Right lobe of liver (tissue), 6 donors: ENCODE measurements at regions not wholly inside any gene's neighbourhood (a gene's known extent, or its start where the extent isn't known, plus 50 kb on each side); places are given as distances from the start of the nearest gene placed in this dataset.
"Not testable (repeated sequence)": the region's sequence is repeated elsewhere in the genome, so short reads cannot be mapped to it uniquely, and the experiment has no call there.

Experiments used
- ATAC-seq, 4 donors: fragments of 200-7000 bp; cut with Tn5 transposase; one replicate each; pipeline ENCODE4 v1.9.1; 2020; ENCODE audit warnings: mild to moderate bottlenecking in 4 of 4, moderate library complexity in 4 of 4
- DNase-seq, 3 donors: peaks; one replicate each; pipeline ENCODE4 v3.0.0-alpha.2; 2020
- H3K27ac ChIP-seq, 3 donors: fragments of 200-600 bp; one replicate each; pipeline ENCODE4 v1.8.0; 2022
- H3K27me3 ChIP-seq, 2 donors: fragments of 200-600 bp; one replicate each; pipeline ENCODE4 v1.8.0; 2022
- H3K36me3 ChIP-seq, 4 donors: fragments of 200-600 bp; sonication (generic) in 1 of 4; one replicate each; pipeline versions ENCODE4 v1.5.1 to v1.8.0; 2017 to 2022; ENCODE audit warnings: control low read depth in 1 of 4
- H3K4me1 ChIP-seq, 4 donors: fragments of 200-600 bp; sonication (generic) in 1 of 4; one replicate each; pipeline versions ENCODE4 v1.5.1 to v1.8.0; 2017 to 2022; ENCODE audit warnings: control low read depth in 1 of 4
- H3K4me3 ChIP-seq, 3 donors: fragments of 200-600 bp; one replicate each; pipeline ENCODE4 v1.8.0; 2022
- H3K9me3 ChIP-seq, 4 donors: fragments of 200-600 bp; sonication (generic) in 1 of 4; one replicate each; pipeline versions ENCODE4 v1.5.1 to v1.8.0; 2017 to 2022; ENCODE audit warnings: control low read depth in 1 of 4
- CTCF ChIP-seq, 4 donors: fragments of 200-600 bp in 3 of 4; fragments of 450-650 bp in 1 of 4; IDR thresholded peaks; one replicate each; pipeline versions ENCODE4 v1.5.1 to v1.8.0; 2016 to 2022; ENCODE audit warnings: antibody characterized with exemption in 4 of 4, mild to moderate bottlenecking in 2 of 4
- POLR2A ChIP-seq: fragments of 450-650 bp; IDR thresholded peaks from one replicate; pipeline ENCODE4 v1.6.1; 2017; ENCODE audit warnings: antibody characterized with exemption, mild to moderate bottlenecking
- WGBS: methylation state at CpG from one replicate; pipeline ENCODE4 v1.1.6; 2018; ENCODE audit warnings: low coverage, low lambda C conversion rate; ENCODE audit not compliant: insufficient coverage; ENCODE audit errors: missing lambda C conversion rate; 5-methylcytosine and 5-hydroxymethylcytosine counted together
- intact Hi-C, 2 donors: fragments of 100-400 bp; cut with DNase I; formaldehyde crosslinking; loops; one replicate each; pipeline versions ENCODE4 v1.11.2 to v1.14.1; 2022
- donor health status: DM: no; HTN: yes; CAD: no.
- donor health status: DM: no; HTN: no; CAD: no.
- donor health status: DM: no; HTN: no; CAD: no.
- donor health status: DM: no; HTN: yes; CAD: no.
- donor health status: DM: no; HTN: yes; CAD: no.

DNA sequence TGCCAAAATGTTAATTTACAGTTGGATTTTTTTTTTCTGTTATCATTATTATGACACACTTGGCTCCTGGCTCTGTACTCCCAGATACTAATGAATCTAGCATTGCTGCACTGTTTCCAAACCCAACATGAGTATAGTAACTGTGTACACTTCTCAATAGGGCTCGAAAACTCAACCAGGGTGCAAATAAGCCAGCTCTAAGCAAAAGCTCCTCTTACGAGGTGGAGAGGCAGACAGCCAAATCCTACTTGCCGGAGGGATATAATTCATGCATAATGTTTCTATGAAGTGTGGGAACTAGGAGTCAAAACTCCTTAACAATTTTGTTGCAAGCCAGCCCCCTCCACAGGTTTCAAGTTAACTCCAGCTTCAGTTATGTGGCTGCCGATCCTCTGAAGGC, 510.4 kb upstream of the ZP4 start:
- intact Hi-C loops: no loop called here
- Histone ChIP-seq H3K27ac (no peak overlapping the region), H3K9me3 (no peaks in the 10 kb centered on the region), H3K27me3 (no peaks in the 10 kb centered on the region), H3K4me1 (no peaks in the 10 kb centered on the region), H3K4me3 (no peak overlapping the region), H3K36me3 (no peaks in the 10 kb centered on the region)
- DNase-seq (no peak), ATAC-seq (no peak)
- TF ChIP-seq POLR2A (no peak), CTCF (IDR thresholded peaks at IDR 0.05) (no peak)
- WGBS: 49% methylated on average over 4 of the region's 4 CpGs

DNA sequence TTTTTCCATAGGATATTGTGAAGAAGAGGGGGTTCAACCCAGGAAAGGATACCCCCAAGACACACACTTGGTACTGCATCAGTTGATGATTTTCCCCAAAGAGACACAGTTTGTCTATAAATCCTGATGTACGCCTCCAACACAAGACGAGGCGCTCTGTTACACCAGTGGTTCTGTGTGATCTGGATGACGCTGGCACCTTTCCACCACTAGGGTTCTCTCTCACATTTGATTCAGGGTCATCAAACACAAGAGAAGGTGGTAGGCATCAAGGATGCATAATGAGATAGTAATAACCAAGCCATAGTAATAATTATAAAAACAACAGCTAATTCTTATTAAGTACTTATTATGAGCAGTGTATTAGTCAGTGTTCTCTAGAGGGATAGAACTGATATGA, 508.8 kb upstream of the ZP4 start:
- H3K36me3 ChIP-seq: no peaks in the 10 kb centered on the region
- no peak for TF ChIP-seq POLR2A
- TF ChIP-seq CTCF (IDR thresholded peaks at IDR 0.05): no peak
- no CpG with 5 or more reads among the region's 4 CpGs for WGBS
- no peak for DNase-seq
- intact Hi-C loops: no loop called here
- H3K4me3 ChIP-seq: no peak overlapping the region
- no peaks in the 10 kb centered on the region for H3K4me1 ChIP-seq
- no peaks in the 10 kb centered on the region for H3K9me3 ChIP-seq
- H3K27ac ChIP-seq: no peak overlapping the region
- ATAC-seq: no peak
- H3K27me3 ChIP-seq: no peaks in the 10 kb centered on the region

GRCh38 chr1:238396140-238396539, 505.4 kb upstream of the ZP4 start:
- no peak for TF ChIP-seq POLR2A
- no peak for TF ChIP-seq CTCF (IDR thresholded peaks at IDR 0.05)
- Histone ChIP-seq H3K27ac (no peak overlapping the region), H3K9me3 (no peaks in the 10 kb centered on the region), H3K4me1 (no peaks in the 10 kb centered on the region), H3K4me3 (no peak overlapping the region), H3K36me3 (no peaks in the 10 kb centered on the region), H3K27me3 (no peaks in the 10 kb centered on the region)
- no peak for DNase-seq
- intact Hi-C loops: no loop called here
- ATAC-seq: no peak

- WGBS: 47% methylated on average over 5 of the region's 5 CpGs
- no peak for TF ChIP-seq POLR2A
- no peak for TF ChIP-seq CTCF (IDR thresholded peaks at IDR 0.05)
- no peak for ATAC-seq
Observed at GRCh38 chr1:238384381-238384780, 493.7 kb upstream of the ZP4 start.

GRCh38 chr1:238380167-238380566, 489.4 kb upstream of the ZP4 start:
- intact Hi-C loops: no loop called here
- TF ChIP-seq CTCF (IDR thresholded peaks at IDR 0.05) (no peak), POLR2A (no peak)
- no peaks in the 10 kb centered on the region for H3K4me1 ChIP-seq

More at GRCh38 chr1:238384381-238384780, 493.7 kb upstream of the ZP4 start:
- no peaks in the 10 kb centered on the region for H3K4me1 ChIP-seq
- DNase-seq: no peak
- H3K4me3 ChIP-seq: no peak overlapping the region
- no peaks in the 10 kb centered on the region for H3K27me3 ChIP-seq
- intact Hi-C loops: no loop called here
- H3K9me3 ChIP-seq: no peaks in the 10 kb centered on the region
- no peaks in the 10 kb centered on the region for H3K36me3 ChIP-seq
- no peak overlapping the region for H3K27ac ChIP-seq

DNA sequence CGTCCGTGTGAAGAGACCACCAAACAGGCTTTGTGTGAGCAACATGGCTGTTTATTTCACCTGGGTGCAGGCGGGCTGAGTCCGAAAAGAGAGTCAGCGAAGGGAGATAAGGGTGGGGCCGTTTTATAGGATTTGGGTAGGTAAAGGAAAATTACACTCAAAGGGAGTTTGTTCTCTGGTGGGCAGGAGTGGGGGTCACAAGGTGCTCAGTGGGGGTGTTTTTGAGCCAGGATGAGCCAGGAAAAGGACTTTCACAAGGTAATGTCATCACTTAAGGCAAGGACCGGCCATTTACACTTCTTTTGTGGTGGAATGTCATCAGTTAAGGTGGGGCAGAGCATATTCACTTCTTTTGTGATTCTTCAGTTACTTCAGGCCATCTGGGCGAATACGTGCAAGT, 488.7 kb upstream of the ZP4 start:
- DNase-seq, H3K36me3 ChIP-seq, H3K4me3 ChIP-seq, H3K4me1 ChIP-seq, intact Hi-C loops, H3K27ac ChIP-seq, H3K9me3 ChIP-seq, H3K27me3 ChIP-seq, ATAC-seq: not testable (repeated sequence)
- WGBS: 79% methylated on average over 4 of the region's 9 CpGs

More at GRCh38 chr1:238380167-238380566, 489.4 kb upstream of the ZP4 start:
- no peak for ATAC-seq
- DNase-seq: no peak
- WGBS: 79% methylated on average over 2 of the region's 2 CpGs
- Histone ChIP-seq H3K4me3 (no peak overlapping the region), H3K27ac (no peak overlapping the region), H3K27me3 (no peaks in the 10 kb centered on the region), H3K36me3 (no peaks in the 10 kb centered on the region), H3K9me3 (no peaks in the 10 kb centered on the region)
